ENCODE measurements at regions not wholly inside any gene's neighbourhood (a gene's known extent, or its start where the extent isn't known, plus 50 kb on each side); places are given as distances from the start of the nearest gene placed in this dataset.

DNA sequence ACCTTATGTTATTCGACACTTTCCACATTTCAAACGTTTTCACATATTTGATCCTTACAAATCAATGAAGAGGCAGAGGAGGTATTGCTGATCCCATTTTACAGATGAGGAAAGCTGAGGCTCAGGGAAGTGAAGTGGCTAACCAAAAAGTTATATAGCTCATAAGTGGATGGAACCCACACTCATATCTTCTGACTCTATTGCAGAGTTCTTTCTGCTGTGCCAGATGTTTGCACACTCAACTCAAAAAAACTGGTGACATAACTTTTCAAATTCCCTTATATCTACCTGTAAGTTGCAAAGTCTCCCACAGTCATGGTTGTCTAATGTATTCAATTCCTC lies 84.0 kb upstream of the SETMAR start:
- Histone ChIP-seq H3K4me1 (replicated peaks in 1 of 2) (no peaks in the 10 kb centered on the region), H3K27ac (no peak overlapping the region), H3K4me3 (no peak overlapping the region), H3K9me3 (replicated peaks in 1 of 3) (no peaks in the 10 kb centered on the region), H3K36me3 (replicated peaks in 1 of 2) (no peaks in the 10 kb centered on the region), H3K27me3 (no peaks in the 10 kb centered on the region)
- WGBS, 4 donors = 37 to 41% (median 41%) methylated on average over 2 of the region's 2 CpGs
- no peak for DNase-seq
- intact Hi-C loops (cut with DNase I) = no loop called here
- TF ChIP-seq POLR2A (IDR thresholded peaks at IDR 0.05) = no peak
- TF ChIP-seq, protein P1, sequence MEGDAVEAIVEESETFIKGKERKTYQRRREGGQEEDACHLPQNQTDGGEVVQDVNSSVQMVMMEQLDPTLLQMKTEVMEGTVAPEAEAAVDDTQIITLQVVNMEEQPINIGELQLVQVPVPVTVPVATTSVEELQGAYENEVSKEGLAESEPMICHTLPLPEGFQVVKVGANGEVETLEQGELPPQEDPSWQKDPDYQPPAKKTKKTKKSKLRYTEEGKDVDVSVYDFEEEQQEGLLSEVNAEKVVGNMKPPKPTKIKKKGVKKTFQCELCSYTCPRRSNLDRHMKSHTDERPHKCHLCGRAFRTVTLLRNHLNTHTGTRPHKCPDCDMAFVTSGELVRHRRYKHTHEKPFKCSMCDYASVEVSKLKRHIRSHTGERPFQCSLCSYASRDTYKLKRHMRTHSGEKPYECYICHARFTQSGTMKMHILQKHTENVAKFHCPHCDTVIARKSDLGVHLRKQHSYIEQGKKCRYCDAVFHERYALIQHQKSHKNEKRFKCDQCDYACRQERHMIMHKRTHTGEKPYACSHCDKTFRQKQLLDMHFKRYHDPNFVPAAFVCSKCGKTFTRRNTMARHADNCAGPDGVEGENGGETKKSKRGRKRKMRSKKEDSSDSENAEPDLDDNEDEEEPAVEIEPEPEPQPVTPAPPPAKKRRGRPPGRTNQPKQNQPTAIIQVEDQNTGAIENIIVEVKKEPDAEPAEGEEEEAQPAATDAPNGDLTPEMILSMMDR (IDR thresholded peaks at IDR 0.05) = no peak

DNA sequence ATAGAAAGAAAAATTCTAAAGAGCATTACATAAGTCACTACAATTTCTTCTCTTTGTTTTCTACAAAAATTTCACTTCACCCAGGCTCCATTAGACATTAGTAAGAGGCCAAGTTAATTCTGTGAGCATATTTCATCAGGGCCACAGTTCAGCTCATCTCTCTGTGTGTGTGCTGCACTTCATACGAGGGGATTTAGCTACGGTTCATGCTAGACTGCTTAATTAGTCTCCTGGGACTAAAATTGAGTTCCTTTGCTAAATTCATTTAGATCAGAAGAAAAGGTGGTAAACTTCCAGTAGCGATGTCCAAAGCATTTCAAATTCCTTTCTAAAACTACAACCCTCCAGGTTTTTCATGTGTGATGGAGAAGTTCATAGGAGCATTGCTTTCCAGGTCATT lies 83.1 kb upstream of the SETMAR start:
- WGBS, 4 donors = 60 to 70% (median 64%) methylated on average over 3 of the region's 3 CpGs
- H3K9me3 ChIP-seq (replicated peaks in 1 of 3) = no peaks in the 10 kb centered on the region
- no peak for TF ChIP-seq POLR2A (IDR thresholded peaks at IDR 0.05)
- no peak overlapping the region for H3K27ac ChIP-seq
- no peak for DNase-seq
- H3K4me1 ChIP-seq (replicated peaks in 1 of 2) = no peaks in the 10 kb centered on the region
- H3K27me3 ChIP-seq = no peaks in the 10 kb centered on the region
- intact Hi-C loops (cut with DNase I) = no loop called here
- H3K4me3 ChIP-seq = no peak overlapping the region
- H3K36me3 ChIP-seq (replicated peaks in 1 of 2) = no peaks in the 10 kb centered on the region

DNA sequence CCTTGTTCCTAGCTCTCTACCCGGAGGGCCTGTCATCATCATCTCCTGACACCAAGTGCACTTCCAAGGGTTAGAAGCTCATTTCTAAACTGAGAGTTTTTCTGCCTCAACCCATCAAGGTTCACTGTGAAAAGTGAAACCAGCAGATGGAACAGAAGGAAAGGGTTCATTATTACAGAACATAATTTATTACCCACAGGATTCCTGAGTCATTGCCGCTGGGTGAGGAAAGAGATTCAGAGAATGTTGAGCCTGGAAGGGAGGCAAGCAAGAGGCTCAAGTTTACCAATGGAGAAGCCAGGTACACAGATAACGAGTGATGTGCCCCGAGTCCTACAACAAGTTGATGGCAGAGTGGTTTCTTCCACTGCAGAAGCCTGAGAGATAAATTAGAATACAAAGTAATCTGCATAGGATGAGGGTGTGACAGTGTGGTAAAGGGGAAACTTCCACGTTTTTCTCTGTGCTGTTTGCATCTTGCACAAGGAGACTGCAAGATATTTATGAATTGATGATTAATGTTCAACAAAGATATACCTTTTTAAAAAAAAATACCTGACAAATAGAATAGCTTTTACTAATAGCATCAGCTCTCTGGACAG lies 80.5 kb upstream of the SETMAR start:
- no peak for DNase-seq
- H3K36me3 ChIP-seq (replicated peaks in 1 of 2) = no peaks in the 10 kb centered on the region
- intact Hi-C loops (cut with DNase I) = no loop called here
- no peak for TF ChIP-seq POLR2A (IDR thresholded peaks at IDR 0.05)
- TF ChIP-seq, protein P1 (IDR thresholded peaks at IDR 0.05) = no peak
- H3K4me3 ChIP-seq = no peak overlapping the region
- no peaks in the 10 kb centered on the region for H3K9me3 ChIP-seq (replicated peaks in 1 of 3)
- H3K4me1 ChIP-seq (replicated peaks in 1 of 2) = no peaks in the 10 kb centered on the region
- 42 to 60% (median 50%) methylated on average over 5 of the region's 5 CpGs for WGBS, 4 donors
- no peak overlapping the region for H3K27ac ChIP-seq
- no peaks in the 10 kb centered on the region for H3K27me3 ChIP-seq

DNA sequence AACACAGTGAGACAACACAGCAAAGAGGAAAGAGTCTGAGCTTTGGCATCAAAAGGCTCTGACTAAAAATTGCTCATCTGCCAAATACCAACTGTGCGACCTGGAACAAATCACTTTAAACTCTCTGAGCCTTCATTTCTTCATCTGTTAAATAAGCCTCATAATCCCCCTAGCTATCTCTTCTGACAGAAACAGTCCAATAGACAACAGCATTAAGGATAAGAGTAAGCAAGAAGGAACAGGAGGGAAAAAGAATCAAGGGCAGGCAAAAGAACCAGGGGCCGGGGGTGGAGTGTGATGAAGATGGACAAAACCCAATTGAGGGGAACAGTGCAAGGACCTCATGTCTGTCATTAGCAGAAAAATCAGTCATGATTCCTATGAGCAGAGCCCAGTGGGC lies 79.4 kb upstream of the SETMAR start:
- Histone ChIP-seq H3K36me3 (replicated peaks in 1 of 2) (no peaks in the 10 kb centered on the region), H3K27ac (no peak overlapping the region), H3K4me3 (no peak overlapping the region), H3K4me1 (replicated peaks in 1 of 2) (no peaks in the 10 kb centered on the region), H3K9me3 (replicated peaks in 1 of 3) (no peaks in the 10 kb centered on the region), H3K27me3 (no peaks in the 10 kb centered on the region)
- DNase-seq = no peak
- no peak for TF ChIP-seq POLR2A (IDR thresholded peaks at IDR 0.05)
- intact Hi-C loops (cut with DNase I) = no loop called here
- WGBS, 4 donors = 80 to 95% (median 86%) methylated on average over 2 of the region's 2 CpGs

DNA sequence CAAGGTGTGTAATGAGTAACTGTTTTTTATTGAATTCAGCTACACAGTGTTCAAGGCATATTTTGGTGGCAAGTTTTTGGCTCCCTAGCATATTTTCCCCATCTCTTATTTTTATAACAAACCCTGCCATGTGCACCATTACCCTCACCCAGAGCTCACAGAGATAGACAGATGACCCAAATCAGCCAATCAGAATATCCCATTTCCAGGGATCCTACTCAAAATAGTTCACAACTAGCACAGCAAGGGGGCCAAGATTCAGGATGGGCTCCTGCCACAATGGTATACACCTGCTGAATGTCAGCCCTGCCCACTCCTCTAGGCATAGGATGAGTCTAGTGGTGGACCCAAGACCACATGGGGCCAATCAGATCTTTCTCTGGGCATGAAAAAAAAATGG lies 78.8 kb upstream of the SETMAR start:
- Histone ChIP-seq H3K36me3 (replicated peaks in 1 of 2) (no peaks in the 10 kb centered on the region), H3K27ac (no peak overlapping the region), H3K27me3 (no peaks in the 10 kb centered on the region), H3K4me3 (no peak overlapping the region), H3K9me3 (replicated peaks in 1 of 3) (no peaks in the 10 kb centered on the region), H3K4me1 (replicated peaks in 1 of 2) (no peaks in the 10 kb centered on the region)
- no peak for TF ChIP-seq POLR2A (IDR thresholded peaks at IDR 0.05)
- TF ChIP-seq, protein P1 (IDR thresholded peaks at IDR 0.05) = no peak
- no peak for DNase-seq
- intact Hi-C loops (cut with DNase I) = no loop called here
